K562 (cell line): ENCODE measurements at regions not wholly inside any gene's neighbourhood (a gene's known extent, or its start where the extent isn't known, plus 50 kb on each side); places are given as distances from the start of the nearest gene placed in this dataset.

Experiments
- BRF1 ChIP-seq: IDR thresholded peaks from 3 replicates; pipeline ENCODE4 v1.6.1; 2011; ENCODE audit warnings: borderline replicate concordance, mild to moderate bottlenecking; ENCODE audit not compliant: insufficient read length; ENCODE audit errors: extremely low read depth
- CHD7 ChIP-seq: fragments of 200-600 bp; sonication (generic); IDR thresholded peaks from one replicate; pipeline ENCODE4 v1.6.1; 2012; ENCODE audit warnings: mild to moderate bottlenecking, low read depth, low read length, inconsistent platforms
- IRF1 ChIP-seq: sonication (generic); formaldehyde crosslinking; IDR thresholded peaks from 2 replicates; pipeline ENCODE4 v1.8.0; 2022; ENCODE audit warnings: missing genetic modification reagents, mild to moderate bottlenecking, borderline replicate concordance
- MLLT1 ChIP-seq, 2 experiments: fragments of 450-650 bp; IDR thresholded peaks; 2 replicates each; pipeline ENCODE4 v1.6.1; 2016
- MXI1 ChIP-seq: IDR thresholded peaks from 2 replicates; pipeline ENCODE4 v1.6.1; 2011; ENCODE audit warnings: low read depth, mild to moderate bottlenecking, improper control_type of control experiment, low read length
- RCOR1 ChIP-seq, 2 experiments: IDR thresholded peaks; 2 replicates each; pipeline ENCODE4 v1.6.1; 2012; ENCODE audit warnings: low read depth in 2 of 2, low read length in 2 of 2, borderline replicate concordance in 1 of 2, improper control_type of control experiment in 1 of 2
- WHSC1 ChIP-seq: IDR thresholded peaks from one replicate; pipeline ENCODE4 v1.6.1; 2012; ENCODE audit warnings: low read length, control low read depth, inconsistent platforms
- ZBTB26 ChIP-seq: fragments of 450-650 bp; formaldehyde crosslinking; IDR thresholded peaks from 2 replicates; pipeline ENCODE4 v1.4.0; 2022; ENCODE audit warnings: missing genetic modification characterization
- ZNF311 ChIP-seq: fragments of 250-450 bp; sonication (Bioruptor Pico); IDR thresholded peaks from 2 replicates; pipeline ENCODE4 v1.4.0; 2020; ENCODE audit warnings: mild to moderate bottlenecking, moderate library complexity
- ZNF740 ChIP-seq, 3 experiments: fragments of 200-800 bp in 1 of 3; sonication (Bioruptor generic) in 1 of 3; sonication (generic) in 1 of 3; formaldehyde crosslinking in 1 of 3; IDR thresholded peaks; 2 replicates each; pipeline versions ENCODE4 v1.6.1 to v1.8.0; 2016 to 2022; ENCODE audit warnings: mild to moderate bottlenecking in 2 of 3, missing compliant biosample characterization in 2 of 3, missing genetic modification characterization in 2 of 3, missing genetic modification reagents in 1 of 3

GRCh38 chr20:36085686-36086267 lies 68.8 kb upstream of the EPB41L1 start (continued):
- TF ChIP-seq CHD7 (no peak), ZNF311 (no peak), ZNF740 (CRISPR knock-in tag; IDR thresholded peaks at IDR 0.05) (no peak), ZNF740 (tag; IDR thresholded peaks at IDR 0.05) (no peak), IRF1 (CRISPR knock-in tag) (no peak), RCOR1 (IDR thresholded peaks at IDR 0.05; ENCODE audit: borderline replicate concordance in 1 of 2, low read depth in 2 of 2, low read length in 2 of 2) (peak; percentile 18 to 54; a peak in 1 of 4 replicates), BRF1 (no peak), WHSC1 (no peak), MLLT1 (IDR thresholded peaks at IDR 0.05) (0 out of 4 replicates have a peak, but pooled peaks of 1 of the 2 experiments have one; percentile 30), ZBTB26 (CRISPR knock-in tag) (0 out of 2 replicates have a peak, but pooled peaks have one; percentile 23), MXI1 (peak; percentile 30; the same call in 1 of the 2 replicates)
